Adrenal gland (tissue), 9 donors: ENCODE measurements at regions not wholly inside any gene's neighbourhood (a gene's known extent, or its start where the extent isn't known, plus 50 kb on each side); places are given as distances from the start of the nearest gene placed in this dataset.

Experiments
- DNase-seq, 7 donors: peaks; one replicate each; pipeline ENCODE4 v3.0.0-alpha.2; 2019 to 2020
- H3K27ac ChIP-seq, 5 donors: fragments of 200-600 bp; sonication (generic) in 4 of 5; 1 replicate in 3 of 5; 2 replicates in 2 of 5; pipeline versions ENCODE4 v1.5.1 to v1.8.0; 2016 to 2020; ENCODE audit warnings: mild to moderate bottlenecking in 1 of 5
- H3K27me3 ChIP-seq: fragments of 200-600 bp; 2 replicates; pipeline ENCODE4 v1.8.0; 2021
- H3K36me3 ChIP-seq, 2 donors: fragments of 200-600 bp; replicated peaks in 1 of 2; 1 replicate in 1 of 2; 2 replicates in 1 of 2; pipeline versions ENCODE4 v1.5.1 to v1.8.0; 2018 to 2022
- H3K4me1 ChIP-seq, 2 donors: fragments of 200-600 bp; replicated peaks in 1 of 2; 1 replicate in 1 of 2; 2 replicates in 1 of 2; pipeline versions ENCODE4 v1.5.1 to v1.8.0; 2018 to 2021
- H3K4me3 ChIP-seq, 4 donors: fragments of 200-600 bp; sonication (generic) in 3 of 4; one replicate each; pipeline ENCODE4 v1.5.1; 2016 to 2018
- H3K9me3 ChIP-seq, 3 donors: fragments of 200-600 bp; sonication (generic) in 1 of 3; replicated peaks in 1 of 3; 1 replicate in 2 of 3; 2 replicates in 1 of 3; pipeline versions ENCODE4 v1.5.1 to v1.8.0; 2016 to 2021
- POLR2A ChIP-seq, 2 donors: fragments of 450-650 bp; IDR thresholded peaks; one replicate each; pipeline ENCODE4 v1.6.1; 2017; ENCODE audit warnings: antibody characterized with exemption in 2 of 2, mild to moderate bottlenecking in 2 of 2, moderate library complexity in 1 of 2
- WGBS, 4 donors: extraction: QIAGEN DNeasy Blood & Tissue Kit in 2 of 4; methylation state at CpG; one replicate each; pipeline versions ENCODE4 v1.1.5 to v1.1.7; 2013 to 2017; 5-methylcytosine and 5-hydroxymethylcytosine counted together
- intact Hi-C, 2 donors: fragments of 100-400 bp; cut with DNase I; formaldehyde crosslinking; loops; one replicate each; pipeline versions ENCODE4 v1.14.1 to v1.15.0; 2022 to 2023
- TF ChIP-seq, protein P1 (sequence below), 6 experiments: fragments of 450-650 bp in 4 of 6; fragments of 200-600 bp in 2 of 6; sonication (generic) in 1 of 6; IDR thresholded peaks; 1 replicate in 5 of 6; 2 replicates in 1 of 6; pipeline versions ENCODE4 v1.5.1 to v1.8.0; 2016 to 2021; ENCODE audit warnings: antibody characterized with exemption in 6 of 6, mild to moderate bottlenecking in 2 of 6, moderate library complexity in 1 of 6
- donor health status: healthy with polysubstance abuse.
- donor health status: Bipolar disorder and iron deficiency.
- donor health status: DM: yes; HTN: yes; CAD: no.
- donor health status: DM: no; HTN: no; CAD: no.
- donor health status: DM: no; HTN: no; CAD: no.

DNA sequence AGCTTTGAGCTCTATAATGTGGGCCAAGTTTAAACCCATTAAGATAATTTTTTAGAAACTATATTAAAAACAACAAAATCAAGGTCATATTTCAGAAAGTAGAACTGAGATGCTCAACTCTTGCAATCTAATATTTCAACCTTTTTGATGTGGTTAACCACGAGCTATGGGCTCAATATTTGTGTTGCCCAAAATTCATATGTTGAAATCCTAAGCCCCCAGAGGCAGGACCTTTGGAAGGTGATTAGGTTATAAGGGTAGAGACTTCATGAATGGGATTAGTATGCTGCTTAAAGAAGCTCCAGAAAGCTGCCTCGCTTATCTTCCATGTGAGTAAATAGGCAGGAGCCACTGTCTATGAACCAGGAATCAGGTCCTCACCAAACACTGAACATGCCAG lies 284.4 kb downstream of the CRPPA start:
- H3K4me3 ChIP-seq, result no peak overlapping the region
- no peaks in the 10 kb centered on the region for H3K36me3 ChIP-seq
- DNase-seq, result no peak
- no peaks in the 10 kb centered on the region for H3K27me3 ChIP-seq
- H3K9me3 ChIP-seq, result no peaks in the 10 kb centered on the region
- H3K27ac ChIP-seq, result no peak overlapping the region
- intact Hi-C loops, result no loop called here
- no peaks in the 10 kb centered on the region for H3K4me1 ChIP-seq
- WGBS, 4 donors, result 66 to 85% (median 77%) methylated on average over 2 of the region's 2 CpGs
- TF ChIP-seq POLR2A (IDR thresholded peaks at IDR 0.05), result no peak
- TF ChIP-seq, protein P1, sequence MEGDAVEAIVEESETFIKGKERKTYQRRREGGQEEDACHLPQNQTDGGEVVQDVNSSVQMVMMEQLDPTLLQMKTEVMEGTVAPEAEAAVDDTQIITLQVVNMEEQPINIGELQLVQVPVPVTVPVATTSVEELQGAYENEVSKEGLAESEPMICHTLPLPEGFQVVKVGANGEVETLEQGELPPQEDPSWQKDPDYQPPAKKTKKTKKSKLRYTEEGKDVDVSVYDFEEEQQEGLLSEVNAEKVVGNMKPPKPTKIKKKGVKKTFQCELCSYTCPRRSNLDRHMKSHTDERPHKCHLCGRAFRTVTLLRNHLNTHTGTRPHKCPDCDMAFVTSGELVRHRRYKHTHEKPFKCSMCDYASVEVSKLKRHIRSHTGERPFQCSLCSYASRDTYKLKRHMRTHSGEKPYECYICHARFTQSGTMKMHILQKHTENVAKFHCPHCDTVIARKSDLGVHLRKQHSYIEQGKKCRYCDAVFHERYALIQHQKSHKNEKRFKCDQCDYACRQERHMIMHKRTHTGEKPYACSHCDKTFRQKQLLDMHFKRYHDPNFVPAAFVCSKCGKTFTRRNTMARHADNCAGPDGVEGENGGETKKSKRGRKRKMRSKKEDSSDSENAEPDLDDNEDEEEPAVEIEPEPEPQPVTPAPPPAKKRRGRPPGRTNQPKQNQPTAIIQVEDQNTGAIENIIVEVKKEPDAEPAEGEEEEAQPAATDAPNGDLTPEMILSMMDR (IDR thresholded peaks at IDR 0.05), result no peak

DNA sequence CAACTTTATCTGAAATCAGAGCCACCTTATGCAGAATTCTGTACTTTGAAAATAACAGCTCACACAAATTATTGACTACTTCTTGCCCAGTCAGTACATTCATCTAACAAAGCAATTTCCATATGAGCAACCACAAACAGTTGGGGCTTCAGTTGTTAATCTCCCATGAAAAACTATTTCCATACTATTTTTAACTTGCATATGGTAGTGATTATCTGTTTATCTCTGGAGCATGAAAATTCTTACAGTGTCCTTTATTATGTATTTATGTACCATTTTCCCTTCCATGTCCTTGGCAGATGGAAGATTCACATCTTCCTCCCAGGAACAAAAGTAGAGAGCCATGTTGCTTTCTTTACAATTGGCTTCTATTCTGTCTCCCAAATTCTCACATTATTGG lies 285.7 kb downstream of the CRPPA start:
- no peak for DNase-seq
- Histone ChIP-seq H3K27ac (no peak overlapping the region), H3K27me3 (no peaks in the 10 kb centered on the region), H3K36me3 (no peaks in the 10 kb centered on the region), H3K9me3 (no peaks in the 10 kb centered on the region), H3K4me3 (no peak overlapping the region), H3K4me1 (no peaks in the 10 kb centered on the region)
- intact Hi-C loops, result no loop called here
- TF ChIP-seq, protein P1 (IDR thresholded peaks at IDR 0.05), result no peak
- no peak for TF ChIP-seq POLR2A (IDR thresholded peaks at IDR 0.05)

DNA sequence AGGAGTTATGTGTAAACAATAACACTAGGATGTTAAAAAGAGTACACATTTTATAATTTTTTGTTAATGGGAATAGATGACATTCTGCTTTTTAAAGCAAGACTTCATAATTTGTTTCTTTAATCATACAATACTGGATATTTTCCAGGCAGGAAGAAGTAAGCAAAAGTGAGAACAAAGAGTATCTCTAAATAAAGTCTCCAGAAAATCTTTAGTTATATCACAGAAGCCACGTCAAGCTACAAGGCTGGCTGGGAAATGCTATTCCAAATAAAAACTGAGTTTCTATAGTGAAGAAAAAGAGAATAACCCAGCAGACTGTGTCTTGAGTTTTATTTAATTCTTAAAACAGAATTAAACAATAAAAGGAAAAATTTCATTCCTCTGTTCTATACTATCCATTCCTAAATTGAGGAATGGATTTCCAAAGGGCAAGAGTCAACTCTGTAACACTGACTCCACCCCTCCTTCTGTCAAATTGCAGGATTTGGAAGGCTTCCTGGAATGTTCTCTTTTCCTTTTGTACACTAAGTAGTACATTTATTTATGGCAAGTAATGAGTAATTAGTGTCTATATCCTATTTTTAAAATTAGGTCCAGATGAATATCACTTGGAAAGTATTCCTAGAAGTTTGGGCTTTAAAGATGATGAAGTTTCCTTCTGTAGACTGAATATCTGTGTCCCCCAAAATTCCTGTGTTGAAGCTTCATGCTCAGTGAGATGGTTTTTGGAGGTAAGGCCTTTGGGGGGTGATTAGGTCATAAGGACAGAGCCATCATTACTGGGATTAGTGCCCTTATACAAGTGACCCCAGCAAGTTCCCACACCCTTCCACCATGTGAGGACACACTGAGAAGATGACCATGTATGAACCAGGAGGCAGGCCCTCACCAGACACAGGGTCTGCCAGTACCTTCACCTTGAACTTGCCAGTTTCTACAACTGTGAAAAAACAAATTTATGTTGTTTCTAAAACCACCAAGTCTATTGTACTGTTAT lies 290.9 kb downstream of the CRPPA start:
- Histone ChIP-seq H3K27me3 (no peaks in the 10 kb centered on the region), H3K4me1 (no peaks in the 10 kb centered on the region), H3K4me3 (no peak overlapping the region), H3K27ac (no peak overlapping the region), H3K9me3 (peaks cover 0 to 4% (median 0%) of the 10 kb centered on the region in 3 donors), H3K36me3 (no peaks in the 10 kb centered on the region)
- TF ChIP-seq, protein P1 (IDR thresholded peaks at IDR 0.05), result no peak
- no peak for TF ChIP-seq POLR2A (IDR thresholded peaks at IDR 0.05)
- 48 to 77% (median 58%) methylated on average over 1 of the region's 1 CpG for WGBS, 4 donors
- no peak for DNase-seq
- intact Hi-C loops, result no loop called here

DNA sequence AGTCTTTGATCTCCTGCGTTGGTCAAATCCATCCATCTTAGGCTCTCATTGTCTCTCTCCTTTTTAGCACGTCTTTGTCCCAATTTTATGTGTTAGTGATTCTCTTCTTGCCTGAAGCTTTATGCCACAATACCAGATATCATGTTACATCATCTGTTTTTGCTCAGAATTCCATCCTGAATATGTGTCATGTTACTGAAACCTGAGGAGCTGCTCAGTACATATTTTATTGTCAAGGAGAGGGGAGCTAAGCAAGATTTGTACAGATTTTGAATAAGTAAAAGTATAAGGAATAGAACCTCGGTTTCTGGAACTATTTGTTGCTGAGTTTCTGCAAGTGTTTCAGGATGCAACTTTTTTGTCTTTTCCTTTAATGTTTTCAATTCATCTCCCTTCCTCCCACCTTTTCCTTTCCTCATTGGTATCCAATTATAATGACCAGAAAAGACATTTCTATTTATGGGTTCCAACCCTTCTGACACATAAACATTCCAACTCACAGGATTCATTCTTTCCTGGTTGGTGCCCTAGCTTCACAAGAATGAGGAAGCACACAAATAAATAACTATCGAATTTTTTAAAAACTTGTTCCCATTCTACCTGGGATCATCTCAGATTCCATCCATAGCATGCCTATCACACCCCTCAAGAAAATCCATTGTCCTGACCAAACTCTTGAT lies 291.8 kb downstream of the CRPPA start:
- intact Hi-C loops, result no loop called here
- WGBS, 4 donors, result 53 to 56% (median 54%) methylated on average over 4 of the region's 4 CpGs
- no peak overlapping the region for H3K27ac ChIP-seq

More for the DNA sequence above, 291.8 kb downstream of the CRPPA start:
- Histone ChIP-seq H3K9me3 (peaks cover 0 to 4% (median 0%) of the 10 kb centered on the region in 3 donors), H3K4me1 (no peaks in the 10 kb centered on the region), H3K36me3 (no peaks in the 10 kb centered on the region), H3K4me3 (no peak overlapping the region), H3K27me3 (no peaks in the 10 kb centered on the region)
- no peak for DNase-seq
- TF ChIP-seq, protein P1 (IDR thresholded peaks at IDR 0.05), result no peak
- no peak for TF ChIP-seq POLR2A (IDR thresholded peaks at IDR 0.05)
